OCI-LY7 (cell line): ENCODE measurements at regions not wholly inside any gene's neighbourhood (a gene's known extent, or its start where the extent isn't known, plus 50 kb on each side); places are given as distances from the start of the nearest gene placed in this dataset.

Experiments used
- EZH2phosphoT487 ChIP-seq: fragments of 200-600 bp; sonication (generic); IDR thresholded peaks from 2 replicates; pipeline ENCODE4 v1.6.1; 2018; ENCODE audit warnings: low read depth, borderline replicate concordance, mild to moderate bottlenecking, mixed run types, antibody characterized with exemption, low read length, moderate library complexity, mixed read lengths
- TF ChIP-seq, protein P1 (sequence below): fragments of 200-600 bp; sonication (generic); conservative IDR thresholded peaks from 2 replicates; pipeline ENCODE4 v1.5.1; 2014; ENCODE audit warnings: mild to moderate bottlenecking, antibody characterized with exemption, low read length, moderate library complexity, mixed read lengths

DNA sequence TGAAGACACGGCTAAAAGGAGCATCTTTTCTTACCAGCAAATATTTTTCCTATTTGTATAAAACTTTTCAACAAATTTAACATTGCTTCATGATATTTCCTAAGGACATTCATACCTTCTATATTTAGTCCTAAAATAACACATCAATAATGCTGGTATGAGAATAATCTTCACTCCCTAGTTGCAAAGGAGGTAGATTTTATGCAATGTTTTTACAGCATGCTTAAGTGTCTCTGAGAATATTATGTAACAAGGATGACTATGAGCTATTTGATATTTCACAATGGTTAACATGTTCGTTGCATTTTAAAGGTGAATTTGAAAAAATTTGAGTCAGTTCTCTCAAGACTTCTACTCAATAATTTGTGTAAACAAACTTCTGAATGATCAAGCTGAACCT lies 506.7 kb downstream of the NUP35 start:
- TF ChIP-seq, protein P1, sequence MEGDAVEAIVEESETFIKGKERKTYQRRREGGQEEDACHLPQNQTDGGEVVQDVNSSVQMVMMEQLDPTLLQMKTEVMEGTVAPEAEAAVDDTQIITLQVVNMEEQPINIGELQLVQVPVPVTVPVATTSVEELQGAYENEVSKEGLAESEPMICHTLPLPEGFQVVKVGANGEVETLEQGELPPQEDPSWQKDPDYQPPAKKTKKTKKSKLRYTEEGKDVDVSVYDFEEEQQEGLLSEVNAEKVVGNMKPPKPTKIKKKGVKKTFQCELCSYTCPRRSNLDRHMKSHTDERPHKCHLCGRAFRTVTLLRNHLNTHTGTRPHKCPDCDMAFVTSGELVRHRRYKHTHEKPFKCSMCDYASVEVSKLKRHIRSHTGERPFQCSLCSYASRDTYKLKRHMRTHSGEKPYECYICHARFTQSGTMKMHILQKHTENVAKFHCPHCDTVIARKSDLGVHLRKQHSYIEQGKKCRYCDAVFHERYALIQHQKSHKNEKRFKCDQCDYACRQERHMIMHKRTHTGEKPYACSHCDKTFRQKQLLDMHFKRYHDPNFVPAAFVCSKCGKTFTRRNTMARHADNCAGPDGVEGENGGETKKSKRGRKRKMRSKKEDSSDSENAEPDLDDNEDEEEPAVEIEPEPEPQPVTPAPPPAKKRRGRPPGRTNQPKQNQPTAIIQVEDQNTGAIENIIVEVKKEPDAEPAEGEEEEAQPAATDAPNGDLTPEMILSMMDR: no peak
- no peak for TF ChIP-seq EZH2phosphoT487
